Activated naive CD4-positive, alpha-beta T cell treated with anti-CD3 and anti-CD28 coated beads, Interleukin-2, amount 10 ng/mL, durations not matched to agents 7 days and 5 days (primary cell): ENCODE measurements at regions not wholly inside any gene's neighbourhood (a gene's known extent, or its start where the extent isn't known, plus 50 kb on each side); places are given as distances from the start of the nearest gene placed in this dataset.
"Not testable (repeated sequence)": the region's sequence is repeated elsewhere in the genome, so short reads cannot be mapped to it uniquely, and the experiment has no call there.

ENCODE experiments used
- CTCF ChIA-PET: fragments of 350-600 bp; sonication (Branson Sonifier 250); formaldehyde crosslinking; loops from one replicate; lab custom pipeline; 2021; ENCODE audit warnings: antibody characterized with exemption; lab: Charles Lee
- DNase-seq: peaks from one replicate; pipeline ENCODE4 v3.0.0-alpha.2; 2020
- H3K27ac Mint-ChIP-seq: one replicate; pipeline ENCODE4 v1.8.0; 2021; ENCODE audit warnings: mild to moderate bottlenecking, moderate library complexity, mixed read lengths
- H3K27me3 Mint-ChIP-seq: one replicate; pipeline ENCODE4 v1.8.0; 2021; ENCODE audit warnings: mild to moderate bottlenecking, mixed read lengths
- H3K36me3 Mint-ChIP-seq: one replicate; pipeline ENCODE4 v1.8.0; 2021; ENCODE audit warnings: mixed read lengths
- H3K4me1 Mint-ChIP-seq: one replicate; pipeline ENCODE4 v1.8.0; 2021; ENCODE audit warnings: mixed read lengths
- H3K4me3 Mint-ChIP-seq: one replicate; pipeline ENCODE4 v1.8.0; 2021; ENCODE audit warnings: mild to moderate bottlenecking, moderate library complexity, mixed read lengths
- H3K9me3 Mint-ChIP-seq: one replicate; pipeline ENCODE4 v1.8.0; 2021; ENCODE audit warnings: mixed read lengths

DNA sequence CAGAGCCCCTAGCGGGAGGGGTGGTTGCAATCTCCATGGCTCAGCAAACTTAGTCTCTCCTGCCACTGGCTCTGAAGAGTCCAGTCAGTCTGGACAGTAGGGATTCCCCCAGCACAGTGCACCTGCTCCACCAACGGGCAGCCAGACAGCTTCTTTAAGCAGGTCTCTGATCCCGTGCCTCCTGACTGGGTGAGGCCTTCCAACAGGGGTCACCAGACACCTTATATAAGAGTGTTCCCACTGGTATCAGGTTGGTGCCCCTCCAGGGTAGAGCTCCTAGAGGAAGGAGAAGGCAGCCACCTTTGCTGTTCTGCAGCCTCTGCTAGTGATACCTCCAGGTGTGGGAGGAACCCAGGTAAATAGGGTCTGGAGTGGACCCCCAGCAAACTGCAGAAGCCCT, 1393.4 kb downstream of the STIM2 start:
- no peak overlapping the region for H3K27ac Mint-ChIP-seq
- H3K27me3 Mint-ChIP-seq = no peaks in the 10 kb centered on the region
- H3K4me3 Mint-ChIP-seq = no peak overlapping the region

DNA sequence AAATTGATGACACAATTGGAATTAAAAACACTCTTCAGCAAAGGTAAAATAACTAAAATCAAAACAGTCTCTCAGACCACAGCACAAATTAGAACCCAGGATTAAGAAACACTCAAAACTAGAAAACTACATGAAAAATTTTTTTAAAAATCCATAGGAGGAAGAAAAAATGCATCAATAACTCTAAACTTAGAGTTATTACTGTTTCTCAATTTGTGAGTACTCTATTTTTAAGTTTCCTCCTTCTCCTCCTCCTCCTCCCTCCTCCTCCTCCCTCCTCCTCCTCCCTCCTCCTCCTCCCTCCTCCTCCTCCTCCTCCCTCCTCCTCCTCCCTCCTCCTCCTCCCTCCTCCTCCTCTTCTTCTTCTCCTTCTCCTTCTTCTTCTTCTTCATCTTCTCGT, 1395.7 kb downstream of the STIM2 start:
- H3K4me1 Mint-ChIP-seq = no peaks in the 10 kb centered on the region
- CTCF ChIA-PET = no interaction called here

More for the DNA sequence above, 1393.4 kb downstream of the STIM2 start:
- no peaks in the 10 kb centered on the region for H3K4me1 Mint-ChIP-seq
- H3K36me3 Mint-ChIP-seq = no peaks in the 10 kb centered on the region
- H3K9me3 Mint-ChIP-seq = peaks cover 12% of the 10 kb centered on the region
- DNase-seq = no peak
- CTCF ChIA-PET = no interaction called here

DNA sequence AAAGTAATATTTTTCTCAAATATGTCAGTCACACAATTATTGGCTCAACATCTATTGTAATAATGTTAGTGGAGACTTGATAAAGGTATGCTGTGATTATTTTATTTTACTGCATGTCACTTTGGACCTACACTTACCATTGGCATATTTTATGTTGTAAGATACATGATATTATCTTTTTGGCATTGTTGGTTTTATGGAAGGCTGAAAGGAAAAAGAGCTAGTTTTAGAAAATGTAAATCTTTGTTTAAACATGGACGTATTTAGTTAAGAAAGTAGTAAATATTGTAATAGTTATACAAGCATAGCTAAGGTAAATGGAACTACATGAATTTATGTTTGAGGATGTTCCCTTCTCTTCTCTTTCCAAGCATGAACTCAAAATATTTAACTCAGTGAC, 1399.3 kb downstream of the STIM2 start:
- no peaks in the 10 kb centered on the region for H3K36me3 Mint-ChIP-seq
- DNase-seq = no peak
- H3K4me3 Mint-ChIP-seq = no peak overlapping the region
- no peaks in the 10 kb centered on the region for H3K4me1 Mint-ChIP-seq
- CTCF ChIA-PET = no interaction called here
- H3K9me3 Mint-ChIP-seq = peaks cover 12% of the 10 kb centered on the region
- H3K27me3 Mint-ChIP-seq = no peaks in the 10 kb centered on the region
- no peak overlapping the region for H3K27ac Mint-ChIP-seq

More for the DNA sequence above, 1395.7 kb downstream of the STIM2 start:
- Mint-ChIP-seq H3K27ac (no peak overlapping the region), H3K27me3 (no peaks in the 10 kb centered on the region), H3K4me3 (no peak overlapping the region), H3K36me3 (no peaks in the 10 kb centered on the region), H3K9me3 (peaks cover 10% of the 10 kb centered on the region)
- no peak for DNase-seq

DNA sequence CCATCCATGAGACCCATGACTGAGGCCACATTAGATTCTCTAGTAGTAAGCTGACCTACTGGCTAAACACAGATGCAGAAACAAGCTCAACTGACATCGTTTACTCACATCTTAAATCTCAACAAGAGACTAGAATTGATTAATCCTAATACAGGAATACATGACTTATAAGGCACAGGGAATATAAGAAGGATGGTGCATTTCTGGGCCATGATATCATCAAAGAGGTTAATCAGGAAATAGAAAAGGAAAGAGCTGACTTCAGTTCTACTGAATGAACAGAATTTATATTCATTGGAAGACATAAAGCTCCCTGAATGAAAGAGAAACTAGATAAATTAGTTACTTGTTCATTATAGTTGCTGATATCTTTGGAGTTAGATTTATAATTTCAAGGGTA, 1406.5 kb downstream of the STIM2 start:
- H3K9me3 Mint-ChIP-seq = peaks cover 7% of the 10 kb centered on the region
- H3K4me3 Mint-ChIP-seq = no peak overlapping the region
- no peak overlapping the region for H3K27ac Mint-ChIP-seq
- CTCF ChIA-PET = no interaction called here
- no peak for DNase-seq
- no peaks in the 10 kb centered on the region for H3K4me1 Mint-ChIP-seq
- no peaks in the 10 kb centered on the region for H3K27me3 Mint-ChIP-seq
- H3K36me3 Mint-ChIP-seq = no peaks in the 10 kb centered on the region

DNA sequence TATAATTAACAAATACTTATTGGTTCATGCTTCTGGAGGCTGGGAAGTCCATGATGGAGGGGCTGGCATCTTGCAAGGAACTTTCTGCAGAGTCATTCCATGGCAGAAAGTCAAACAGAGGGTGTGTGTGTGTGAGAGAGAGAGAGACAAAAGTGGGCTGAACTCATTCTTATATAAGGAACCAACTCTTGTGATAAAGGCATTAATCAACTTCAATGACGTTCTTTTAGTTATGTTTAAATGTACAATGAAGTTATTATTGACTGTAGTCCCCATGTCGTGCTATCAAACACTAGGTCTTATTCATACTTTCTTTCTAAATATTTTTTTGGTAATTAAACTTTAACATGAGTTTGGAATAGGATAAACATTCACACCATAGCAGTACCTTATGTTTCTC, 1408.8 kb downstream of the STIM2 start:
- H3K27ac Mint-ChIP-seq = no peak overlapping the region
- DNase-seq = no peak
- no peak overlapping the region for H3K4me3 Mint-ChIP-seq
- H3K9me3 Mint-ChIP-seq = peaks cover 4% of the 10 kb centered on the region
- CTCF ChIA-PET = no interaction called here
- H3K4me1 Mint-ChIP-seq = no peaks in the 10 kb centered on the region
- H3K36me3 Mint-ChIP-seq = no peaks in the 10 kb centered on the region
- H3K27me3 Mint-ChIP-seq = no peaks in the 10 kb centered on the region

DNA sequence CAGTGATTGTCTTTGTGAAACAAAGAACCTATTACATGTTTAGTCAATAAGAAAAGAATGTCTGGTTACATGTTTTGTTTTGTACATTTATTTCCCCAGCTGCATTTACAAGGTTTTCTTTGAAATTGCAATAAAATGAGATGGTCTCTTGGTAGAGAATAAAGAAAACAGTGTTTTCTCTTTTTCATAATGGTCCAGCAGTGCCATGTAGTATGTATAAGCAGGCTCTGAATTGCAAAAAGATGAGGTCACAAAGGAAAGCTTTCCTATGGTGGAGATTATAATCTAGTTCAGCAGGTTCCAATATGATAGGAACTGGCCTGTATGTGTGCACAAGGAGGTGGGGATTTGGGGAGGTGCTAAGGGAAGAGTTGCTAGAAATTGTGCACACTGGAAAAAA, 1417.3 kb downstream of the STIM2 start:
- H3K27me3 Mint-ChIP-seq = no peaks in the 10 kb centered on the region
- CTCF ChIA-PET = no interaction called here
- no peak overlapping the region for H3K27ac Mint-ChIP-seq
- H3K9me3 Mint-ChIP-seq = peaks cover 8% of the 10 kb centered on the region
- no peaks in the 10 kb centered on the region for H3K4me1 Mint-ChIP-seq
- H3K4me3 Mint-ChIP-seq = no peak overlapping the region
- no peak for DNase-seq
- no peaks in the 10 kb centered on the region for H3K36me3 Mint-ChIP-seq

DNA sequence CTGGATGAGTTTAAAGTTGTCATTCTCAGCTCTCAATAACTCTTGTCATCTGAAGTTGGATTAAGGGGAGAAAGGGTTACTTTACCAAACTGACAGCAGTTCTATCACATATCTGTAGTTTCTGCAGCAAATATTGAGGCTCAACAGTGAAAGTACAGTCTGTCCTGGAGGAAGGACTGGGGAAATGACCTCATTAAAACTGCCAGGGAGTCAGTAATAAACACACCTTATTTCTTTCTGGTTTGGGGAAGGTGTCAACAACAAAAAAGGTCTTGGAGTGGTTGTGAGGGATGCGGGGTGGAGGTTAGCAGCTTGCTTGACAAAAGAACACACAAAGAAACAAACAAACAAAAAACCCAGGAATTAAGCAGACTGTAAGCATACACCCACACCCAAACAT, 1418.0 kb downstream of the STIM2 start:
- Mint-ChIP-seq H3K9me3 (peaks cover 8% of the 10 kb centered on the region), H3K4me3 (no peak overlapping the region), H3K36me3 (no peaks in the 10 kb centered on the region), H3K27me3 (no peaks in the 10 kb centered on the region), H3K4me1 (no peaks in the 10 kb centered on the region), H3K27ac (no peak overlapping the region)
- CTCF ChIA-PET = no interaction called here
- DNase-seq = no peak

DNA sequence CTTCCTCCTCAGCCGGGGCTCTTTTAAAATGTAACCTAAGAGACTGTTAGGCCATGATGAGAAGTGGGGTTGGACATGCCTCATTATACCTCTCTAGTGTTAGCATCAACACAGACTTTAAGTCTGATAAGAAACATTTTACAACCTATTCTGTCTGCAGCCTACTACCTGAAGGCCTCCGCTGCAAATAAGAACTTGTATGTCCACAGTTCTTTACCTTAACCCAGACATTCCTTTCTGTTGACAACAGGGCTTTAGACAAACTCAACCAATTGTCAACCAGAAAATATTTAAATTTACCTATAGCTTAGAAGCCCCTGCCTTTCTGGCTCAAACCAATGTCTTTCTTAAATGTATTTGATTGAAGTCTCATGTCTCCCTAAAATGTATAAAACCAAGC, 1418.6 kb downstream of the STIM2 start:
- H3K4me3 Mint-ChIP-seq = no peak overlapping the region
- no peaks in the 10 kb centered on the region for H3K4me1 Mint-ChIP-seq
- no peak for DNase-seq
- H3K27me3 Mint-ChIP-seq = no peaks in the 10 kb centered on the region
- CTCF ChIA-PET = interaction anchor here (0.6 kb wide), 1 partner anchor 52 kb away, joined by 3 read pairs; no protein-coding TSS in a partner anchor
- no peak overlapping the region for H3K27ac Mint-ChIP-seq
- H3K9me3 Mint-ChIP-seq = peaks cover 8% of the 10 kb centered on the region
- H3K36me3 Mint-ChIP-seq = no peaks in the 10 kb centered on the region

DNA sequence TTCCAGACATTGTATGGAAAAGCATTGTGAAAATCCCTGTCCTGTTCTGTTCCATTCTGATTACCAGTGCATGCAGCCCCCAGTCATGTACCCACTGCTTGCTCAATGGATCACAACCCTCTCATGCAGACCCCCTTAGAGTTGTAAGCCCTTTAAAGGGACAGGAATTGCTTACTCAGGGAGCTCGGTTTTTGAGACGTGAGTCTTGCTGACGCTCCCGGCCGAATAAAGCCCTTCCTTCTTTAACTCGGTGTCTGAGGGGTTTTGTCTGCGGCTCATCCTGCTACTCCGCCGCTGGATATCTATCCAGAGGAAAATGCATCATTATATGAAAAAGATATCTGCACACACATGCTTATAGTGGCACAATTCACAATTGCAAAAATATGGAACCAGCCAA, 1425.6 kb downstream of the STIM2 start:
- not testable (repeated sequence) for H3K4me3 Mint-ChIP-seq

DNA sequence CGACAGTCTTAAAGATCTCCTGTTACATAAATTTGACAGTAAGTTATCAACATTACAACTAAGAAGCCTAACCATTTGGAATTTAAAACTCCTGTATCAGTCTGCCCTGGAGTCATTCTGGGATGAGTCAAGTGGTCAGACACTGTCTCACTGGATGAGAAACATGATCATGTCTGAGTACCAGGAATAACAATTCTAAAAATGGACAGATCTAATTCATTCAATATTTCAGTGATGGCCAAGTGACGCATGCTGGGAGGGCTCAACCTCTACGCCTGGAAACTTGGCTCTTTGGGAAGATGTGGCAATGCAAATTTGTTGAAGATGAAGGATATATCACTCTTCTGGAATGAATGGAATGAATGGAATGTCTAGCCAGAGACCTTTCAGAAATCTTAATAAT, 1427.2 kb downstream of the STIM2 start:
- H3K4me1 Mint-ChIP-seq = no peaks in the 10 kb centered on the region
- CTCF ChIA-PET = no interaction called here
- DNase-seq = no peak

More for the DNA sequence above, 1425.6 kb downstream of the STIM2 start:
- H3K27ac Mint-ChIP-seq, H3K4me1 Mint-ChIP-seq, H3K27me3 Mint-ChIP-seq, DNase-seq, CTCF ChIA-PET, H3K9me3 Mint-ChIP-seq, H3K36me3 Mint-ChIP-seq: not testable (repeated sequence)

DNA sequence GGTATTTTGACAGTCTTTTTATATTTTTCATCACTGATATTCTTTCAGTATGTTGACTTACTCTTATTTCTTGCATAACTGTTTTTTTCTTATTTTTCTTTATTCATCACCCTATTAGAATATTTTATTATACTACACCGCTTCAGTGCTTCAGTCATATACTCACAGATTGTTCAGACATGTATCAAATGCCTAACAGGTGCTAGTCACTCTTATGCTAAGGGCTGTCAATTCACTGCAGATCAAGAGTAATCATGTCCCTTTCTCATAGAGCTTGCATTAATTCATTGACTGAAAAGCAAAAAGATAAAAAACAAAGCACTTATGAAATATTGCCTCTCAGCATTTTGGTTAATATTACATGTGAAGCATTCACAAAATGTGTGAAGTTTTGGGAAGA, 1435.6 kb downstream of the STIM2 start:
- no peaks in the 10 kb centered on the region for H3K36me3 Mint-ChIP-seq
- peaks cover 9% of the 10 kb centered on the region for H3K9me3 Mint-ChIP-seq
- CTCF ChIA-PET = no interaction called here
- H3K4me3 Mint-ChIP-seq = no peak overlapping the region
- no peak overlapping the region for H3K27ac Mint-ChIP-seq
- H3K27me3 Mint-ChIP-seq = no peaks in the 10 kb centered on the region
- DNase-seq = no peak
- H3K4me1 Mint-ChIP-seq = no peaks in the 10 kb centered on the region

More for the DNA sequence above, 1427.2 kb downstream of the STIM2 start:
- Mint-ChIP-seq H3K36me3 (no peaks in the 10 kb centered on the region), H3K27me3 (no peaks in the 10 kb centered on the region), H3K27ac (no peak overlapping the region), H3K4me3 (no peak overlapping the region), H3K9me3 (peaks cover 8% of the 10 kb centered on the region)

DNA sequence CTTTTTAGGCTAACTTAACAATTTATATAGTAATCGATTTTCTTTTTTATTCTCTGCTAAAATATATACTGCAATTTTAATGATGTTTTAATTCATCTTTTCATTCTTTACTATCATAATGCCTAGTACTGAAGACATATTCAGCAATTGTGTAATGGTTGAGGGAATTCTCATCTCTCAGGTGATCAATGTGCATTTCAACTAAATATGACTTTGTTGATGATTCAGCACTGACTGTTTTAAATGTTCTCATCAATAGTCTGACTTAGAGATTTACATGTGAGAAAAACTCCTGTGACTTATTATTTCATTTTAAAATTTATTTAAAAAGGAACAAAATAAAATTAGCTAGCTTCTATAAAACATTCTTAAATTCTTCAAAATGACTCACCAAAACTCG, 1450.3 kb downstream of the STIM2 start:
- Mint-ChIP-seq H3K36me3 (no peaks in the 10 kb centered on the region), H3K9me3 (peaks cover 14% of the 10 kb centered on the region), H3K27ac (no peak overlapping the region), H3K4me3 (no peak overlapping the region), H3K4me1 (no peaks in the 10 kb centered on the region), H3K27me3 (no peaks in the 10 kb centered on the region)
- CTCF ChIA-PET = no interaction called here
- no peak for DNase-seq

DNA sequence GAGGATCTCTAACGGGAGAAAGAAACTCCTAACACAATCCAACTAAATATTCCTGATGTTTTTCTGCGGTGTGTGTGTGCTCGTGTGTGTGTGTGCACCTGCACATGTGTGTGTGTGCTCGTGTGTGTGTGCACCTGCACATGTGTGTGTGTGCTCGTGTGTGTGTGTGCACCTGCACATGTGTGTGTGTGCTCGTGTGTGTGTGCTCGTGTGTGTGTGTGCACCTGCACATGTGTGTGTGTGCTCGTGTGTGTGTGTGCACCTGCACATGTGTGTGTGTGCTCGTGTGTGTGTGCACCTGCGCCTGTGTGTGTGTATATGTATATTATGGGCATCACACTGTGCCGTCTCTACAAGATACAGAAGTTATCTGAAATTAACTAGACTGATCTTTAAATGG, 1451.9 kb downstream of the STIM2 start:
- H3K4me1 Mint-ChIP-seq, H3K9me3 Mint-ChIP-seq, H3K36me3 Mint-ChIP-seq, CTCF ChIA-PET, DNase-seq, H3K27me3 Mint-ChIP-seq, H3K4me3 Mint-ChIP-seq, H3K27ac Mint-ChIP-seq: not testable (repeated sequence)

DNA sequence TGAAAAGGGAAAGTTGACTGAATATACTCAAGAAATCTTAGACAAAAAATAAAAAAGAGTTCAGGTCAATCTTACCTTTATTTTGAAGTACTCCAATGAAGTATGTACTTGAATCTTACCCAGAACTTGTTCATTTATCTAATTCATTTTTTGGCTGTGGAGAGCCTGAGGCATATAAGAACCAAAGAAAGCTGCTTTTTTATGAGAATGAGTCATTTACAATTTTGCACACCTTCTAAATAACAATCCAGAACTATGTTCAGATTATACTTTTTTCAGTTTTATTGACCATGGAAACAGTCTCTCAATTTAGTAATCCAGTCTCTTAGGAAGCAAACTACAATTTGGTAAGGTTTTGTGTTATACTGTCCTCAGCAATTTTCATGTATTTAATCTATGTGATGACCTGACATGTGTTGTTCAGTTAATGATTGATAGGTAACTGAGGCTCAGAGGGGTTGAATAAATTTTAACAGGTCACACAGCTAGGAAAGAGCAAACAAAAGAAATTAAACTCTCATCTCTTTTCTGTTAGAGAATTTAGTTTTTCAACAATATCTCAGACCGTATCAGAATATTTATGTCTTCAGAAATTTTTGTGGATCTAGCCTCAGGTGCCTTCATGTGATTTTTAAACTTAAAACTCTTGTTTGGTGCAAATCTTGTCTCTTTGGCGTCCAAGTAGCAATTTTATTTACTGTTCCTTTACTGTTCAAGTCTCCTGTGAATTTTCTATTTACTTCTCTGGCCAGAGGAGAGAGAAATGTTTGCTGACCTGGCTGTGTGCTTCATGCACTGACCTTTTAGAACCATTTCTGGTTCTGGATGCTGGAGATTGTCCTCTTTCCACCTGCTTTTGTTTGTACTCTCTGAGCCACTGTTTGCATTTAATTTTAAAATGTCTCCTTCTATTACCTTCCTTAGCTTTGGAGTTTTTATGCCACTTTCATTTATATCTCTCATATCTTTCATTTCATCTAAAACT, 1453.4 kb downstream of the STIM2 start:
- Mint-ChIP-seq H3K36me3 (no peaks in the 10 kb centered on the region), H3K9me3 (peaks cover 7% of the 10 kb centered on the region), H3K4me3 (no peak overlapping the region), H3K27me3 (no peaks in the 10 kb centered on the region), H3K27ac (no peak overlapping the region), H3K4me1 (no peaks in the 10 kb centered on the region)
- CTCF ChIA-PET = no interaction called here
- no peak for DNase-seq

DNA sequence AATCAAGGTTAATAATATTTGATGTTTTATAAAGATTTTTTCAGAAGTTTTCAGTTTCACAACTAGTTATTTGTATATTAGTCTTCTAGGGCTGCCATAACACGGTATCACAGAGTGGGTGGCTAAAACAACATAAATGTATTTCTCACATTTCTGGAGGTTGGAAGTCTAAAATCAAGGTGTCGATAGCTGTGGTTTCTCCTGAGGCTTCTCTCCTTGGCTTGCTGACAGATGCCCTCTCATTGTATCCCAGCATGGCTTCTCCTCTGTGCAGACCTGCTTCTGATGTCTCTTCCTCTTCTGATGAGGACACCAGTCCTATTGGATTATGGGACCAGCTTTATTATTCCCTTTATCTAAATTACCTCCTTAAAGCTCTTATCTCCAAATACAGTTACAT, 1456.6 kb downstream of the STIM2 start:
- CTCF ChIA-PET = no interaction called here
- Mint-ChIP-seq H3K27me3 (no peaks in the 10 kb centered on the region), H3K4me3 (no peak overlapping the region), H3K36me3 (no peaks in the 10 kb centered on the region), H3K4me1 (no peaks in the 10 kb centered on the region), H3K27ac (no peak overlapping the region), H3K9me3 (peaks cover 2% of the 10 kb centered on the region)
- no peak for DNase-seq
